Islet precursor cell (in vitro differentiated cells): ENCODE measurements at regions not wholly inside any gene's neighbourhood (a gene's known extent, or its start where the extent isn't known, plus 50 kb on each side); places are given as distances from the start of the nearest gene placed in this dataset.

Experiments used
- DNase-seq: peaks from one replicate; pipeline ENCODE4 v3.0.0-alpha.2; 2018

GRCh38 chr12:125936502-125936901, 871.3 kb downstream of the AACS start:
- no peak for DNase-seq

- no peak for DNase-seq
These were observed 879.2 kb downstream of the AACS start for GRCh38 chr12:125944446-125944845.

- DNase-seq: no peak
These were observed 884.2 kb downstream of the AACS start for GRCh38 chr12:125949471-125949870.

- DNase-seq: no peak
These were observed 889.1 kb downstream of the AACS start for GRCh38 chr12:125954362-125954761.

- no peak for DNase-seq
These were observed 891.0 kb downstream of the AACS start for GRCh38 chr12:125956186-125956585.

- DNase-seq: no peak
These were observed 901.4 kb downstream of the AACS start for GRCh38 chr12:125966641-125967040.

GRCh38 chr12:125968413-125968812, 903.2 kb downstream of the AACS start:
- DNase-seq: no peak

GRCh38 chr12:125971981-125972380, 906.7 kb downstream of the AACS start:
- no peak for DNase-seq

- no peak for DNase-seq
These were observed 913.1 kb downstream of the AACS start for GRCh38 chr12:125978286-125978685.

GRCh38 chr12:125981610-125982253, 916.5 kb downstream of the AACS start:
- no peak for DNase-seq

GRCh38 chr12:125983094-125983783, 918.0 kb downstream of the AACS start:
- peak; percentile 99 for DNase-seq

GRCh38 chr12:125983784-125984500, 918.7 kb downstream of the AACS start:
- DNase-seq: peak; percentile 89

- DNase-seq: no peak
These were observed 923.3 kb downstream of the AACS start for GRCh38 chr12:125988545-125988944.

GRCh38 chr12:125989696-125990095, 924.5 kb downstream of the AACS start:
- DNase-seq: peak; percentile 72

- DNase-seq: no peak
These were observed 931.2 kb downstream of the AACS start for GRCh38 chr12:125996443-125996842.

- DNase-seq: no peak
These were observed 934.4 kb downstream of the AACS start for GRCh38 chr12:125999628-126000027.

GRCh38 chr12:126019385-126019784, 954.1 kb downstream of the AACS start:
- DNase-seq: no peak

- DNase-seq: no peak
These were observed 956.4 kb downstream of the AACS start for GRCh38 chr12:126021675-126022074.

- DNase-seq: no peak
These were observed 962.6 kb downstream of the AACS start for GRCh38 chr12:126027825-126028224.

- DNase-seq: no peak
These were observed 965.3 kb downstream of the AACS start for GRCh38 chr12:126030573-126030972.

GRCh38 chr12:126033751-126034150, 968.5 kb downstream of the AACS start:
- no peak for DNase-seq

GRCh38 chr12:126036348-126036747, 971.1 kb downstream of the AACS start:
- DNase-seq: no peak

GRCh38 chr12:126038434-126038833, 973.2 kb downstream of the AACS start:
- no peak for DNase-seq

- no peak for DNase-seq
These were observed 975.1 kb downstream of the AACS start for GRCh38 chr12:126040307-126040706.
